ENCODE measurements at regions not wholly inside any gene's neighbourhood (a gene's known extent, or its start where the extent isn't known, plus 50 kb on each side); places are given as distances from the start of the nearest gene placed in this dataset.

- ChIA-PET CTCF (no interaction called here), POLR2A (no interaction called here)
- no peak for TF ChIP-seq CTCF (IDR thresholded peaks at IDR 0.05; ENCODE audit: insufficient read depth, low read depth, low read length)
- no peak for DNase-seq (ENCODE audit: low read depth)
- H3K36me3 ChIP-seq (ENCODE audit: control insufficient read depth, insufficient read depth, low read length), result no peaks in the 10 kb centered on the region
- no peak overlapping the region for H3K4me3 ChIP-seq (ENCODE audit: low read depth, low read length)
- no peaks in the 10 kb centered on the region for H3K27me3 ChIP-seq (ENCODE audit: control insufficient read depth, insufficient read depth, low read length)
Observed at GRCh38 chrX:39922926-39923325, 174.8 kb downstream of the BCOR start.

GRCh38 chrX:39927380-39927779, 170.4 kb downstream of the BCOR start:
- Histone ChIP-seq H3K4me3 (ENCODE audit: low read depth, low read length) (no peak overlapping the region), H3K27me3 (ENCODE audit: control insufficient read depth, insufficient read depth, low read length) (no peaks in the 10 kb centered on the region), H3K36me3 (ENCODE audit: control insufficient read depth, insufficient read depth, low read length) (no peaks in the 10 kb centered on the region)
- no peak for TF ChIP-seq CTCF (IDR thresholded peaks at IDR 0.05; ENCODE audit: insufficient read depth, low read depth, low read length)
- POLR2A ChIA-PET, result no interaction called here
- CTCF ChIA-PET, result no interaction called here
- DNase-seq (ENCODE audit: low read depth), result no peak

GRCh38 chrX:39928704-39929378, 168.9 kb downstream of the BCOR start:
- no peak for DNase-seq (ENCODE audit: low read depth)
- POLR2A ChIA-PET, result no interaction called here
- Histone ChIP-seq H3K4me3 (ENCODE audit: low read depth, low read length) (no peak overlapping the region), H3K27me3 (ENCODE audit: control insufficient read depth, insufficient read depth, low read length) (no peaks in the 10 kb centered on the region), H3K36me3 (ENCODE audit: control insufficient read depth, insufficient read depth, low read length) (no peaks in the 10 kb centered on the region)
- TF ChIP-seq CTCF (IDR thresholded peaks at IDR 0.05; ENCODE audit: insufficient read depth, low read depth, low read length), result no peak
- CTCF ChIA-PET, result no interaction called here

- POLR2A ChIA-PET, result no interaction called here
- Histone ChIP-seq H3K4me3 (ENCODE audit: low read depth, low read length) (no peak overlapping the region), H3K36me3 (ENCODE audit: control insufficient read depth, insufficient read depth, low read length) (no peaks in the 10 kb centered on the region), H3K27me3 (ENCODE audit: control insufficient read depth, insufficient read depth, low read length) (no peaks in the 10 kb centered on the region)
- CTCF ChIA-PET, result no interaction called here
- DNase-seq (ENCODE audit: low read depth), result no peak
- TF ChIP-seq CTCF (IDR thresholded peaks at IDR 0.05; ENCODE audit: insufficient read depth, low read depth, low read length), result no peak
Observed at GRCh38 chrX:39929379-39930025, 168.3 kb downstream of the BCOR start.

- no peak for DNase-seq (ENCODE audit: low read depth)
- POLR2A ChIA-PET, result interaction anchor here (0.7 kb wide), 1 partner anchor 86 kb away, joined by 3 read pairs; no protein-coding TSS in a partner anchor
Observed at GRCh38 chrX:39930786-39931528, 166.8 kb downstream of the BCOR start.

More at GRCh38 chrX:39930786-39931528, 166.8 kb downstream of the BCOR start:
- Histone ChIP-seq H3K27me3 (ENCODE audit: control insufficient read depth, insufficient read depth, low read length) (no peaks in the 10 kb centered on the region), H3K36me3 (ENCODE audit: control insufficient read depth, insufficient read depth, low read length) (no peaks in the 10 kb centered on the region), H3K4me3 (ENCODE audit: low read depth, low read length) (no peak overlapping the region)
- CTCF ChIA-PET, result interaction anchor here (0.9 kb wide), 1 partner anchor 12 kb away, joined by 3 read pairs; no protein-coding TSS in a partner anchor
- no peak for TF ChIP-seq CTCF (IDR thresholded peaks at IDR 0.05; ENCODE audit: insufficient read depth, low read depth, low read length)

All from BJ (cell line).